GM06990 (cell line): ENCODE measurements at regions not wholly inside any gene's neighbourhood (a gene's known extent, or its start where the extent isn't known, plus 50 kb on each side); places are given as distances from the start of the nearest gene placed in this dataset.

Experiments
- DNase-seq: peaks from one replicate; pipeline ENCODE4 v3.0.0-alpha.2; 2011; ENCODE audit not compliant: insufficient read length; ENCODE audit errors: extremely low read depth
- H3K27me3 ChIP-seq: replicated peaks from 2 replicates; pipeline ENCODE4 v1.6.0; 2011; ENCODE audit warnings: low read length; ENCODE audit not compliant: control insufficient read depth, insufficient read depth
- H3K36me3 ChIP-seq: 2 replicates; pipeline ENCODE4 v1.5.1; 2011; ENCODE audit warnings: low read length; ENCODE audit not compliant: control insufficient read depth, insufficient read depth
- H3K4me3 ChIP-seq: replicated peaks from 2 replicates; pipeline ENCODE4 v1.5.1; 2011; ENCODE audit warnings: low read depth, mild to moderate bottlenecking, control low read depth, low read length
- CTCF ChIP-seq: IDR thresholded peaks from 2 replicates; pipeline ENCODE4 v1.5.1; 2011; ENCODE audit warnings: low read length, control low read depth, mild to moderate bottlenecking, inconsistent platforms; ENCODE audit not compliant: insufficient read depth, poor library complexity, severe bottlenecking

GRCh38 chr1:60341274-60341673 lies 267.7 kb upstream of the C1orf87 start:
- no peak overlapping the region for H3K4me3 ChIP-seq

GRCh38 chr1:60331647-60332046 lies 258.1 kb upstream of the C1orf87 start:
- no peak overlapping the region for H3K4me3 ChIP-seq
- no peaks in the 10 kb centered on the region for H3K36me3 ChIP-seq
- DNase-seq, result no peak
- TF ChIP-seq CTCF, result no peak
- H3K27me3 ChIP-seq, result no peaks in the 10 kb centered on the region

More at GRCh38 chr1:60341274-60341673, 267.7 kb upstream of the C1orf87 start:
- Histone ChIP-seq H3K36me3 (no peaks in the 10 kb centered on the region), H3K27me3 (no peaks in the 10 kb centered on the region)
- no peak for DNase-seq
- no peak for TF ChIP-seq CTCF

DNA sequence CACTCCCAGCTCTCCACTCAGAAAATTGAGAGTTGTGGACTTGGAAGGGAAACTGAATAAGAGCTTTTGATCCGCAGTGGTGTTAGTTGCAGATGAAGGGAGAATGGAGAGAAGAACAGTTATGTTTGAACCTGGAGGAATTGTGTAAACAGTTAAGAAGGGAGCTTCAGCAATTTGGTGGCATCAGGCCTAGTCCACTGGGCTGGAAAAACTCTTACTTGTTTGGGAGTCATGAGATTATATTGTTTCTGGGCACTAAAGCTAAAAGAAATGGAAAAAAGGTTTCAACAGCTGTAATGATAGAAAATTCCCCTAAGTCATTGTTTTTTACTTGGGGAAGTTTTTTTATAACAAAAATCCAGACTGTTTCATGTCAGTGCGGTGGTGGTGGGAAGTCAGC lies 256.1 kb upstream of the C1orf87 start:
- Histone ChIP-seq H3K4me3 (no peak overlapping the region), H3K27me3 (no peaks in the 10 kb centered on the region), H3K36me3 (no peaks in the 10 kb centered on the region)
- no peak for TF ChIP-seq CTCF
- no peak for DNase-seq

DNA sequence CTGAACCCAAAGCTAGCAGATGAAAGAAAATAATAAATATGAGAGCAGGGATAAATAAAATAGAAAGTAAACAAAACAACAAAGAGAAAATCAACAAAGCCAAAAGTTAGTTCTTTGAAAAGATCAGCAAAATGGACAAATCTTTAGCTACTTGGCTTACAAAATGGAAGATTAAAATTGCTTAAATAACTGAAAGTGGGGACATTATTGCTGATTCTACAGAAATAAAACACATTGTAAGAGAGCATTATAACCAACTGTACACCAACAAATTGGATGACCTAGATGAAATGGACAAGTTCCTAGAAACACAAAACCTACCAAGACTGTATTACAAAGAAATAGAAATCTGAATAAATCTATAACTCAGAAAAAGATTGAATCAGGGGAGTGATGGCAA lies 238.3 kb upstream of the C1orf87 start:
- Histone ChIP-seq H3K4me3 (no peak overlapping the region), H3K36me3 (no peaks in the 10 kb centered on the region), H3K27me3 (no peaks in the 10 kb centered on the region)
- DNase-seq, result no peak
- no peak for TF ChIP-seq CTCF

- no peak overlapping the region for H3K4me3 ChIP-seq
- no peak for DNase-seq
- TF ChIP-seq CTCF, result no peak
- H3K27me3 ChIP-seq, result no peaks in the 10 kb centered on the region
- H3K36me3 ChIP-seq, result no peaks in the 10 kb centered on the region
Observed at GRCh38 chr1:60299581-60299980, 226.0 kb upstream of the C1orf87 start.

GRCh38 chr1:60298290-60298689 lies 224.7 kb upstream of the C1orf87 start:
- Histone ChIP-seq H3K4me3 (no peak overlapping the region), H3K27me3 (no peaks in the 10 kb centered on the region), H3K36me3 (no peaks in the 10 kb centered on the region)
- no peak for DNase-seq
- no peak for TF ChIP-seq CTCF
